ENCODE measurements at regions not wholly inside any gene's neighbourhood (a gene's known extent, or its start where the extent isn't known, plus 50 kb on each side); places are given as distances from the start of the nearest gene placed in this dataset.

DNA sequence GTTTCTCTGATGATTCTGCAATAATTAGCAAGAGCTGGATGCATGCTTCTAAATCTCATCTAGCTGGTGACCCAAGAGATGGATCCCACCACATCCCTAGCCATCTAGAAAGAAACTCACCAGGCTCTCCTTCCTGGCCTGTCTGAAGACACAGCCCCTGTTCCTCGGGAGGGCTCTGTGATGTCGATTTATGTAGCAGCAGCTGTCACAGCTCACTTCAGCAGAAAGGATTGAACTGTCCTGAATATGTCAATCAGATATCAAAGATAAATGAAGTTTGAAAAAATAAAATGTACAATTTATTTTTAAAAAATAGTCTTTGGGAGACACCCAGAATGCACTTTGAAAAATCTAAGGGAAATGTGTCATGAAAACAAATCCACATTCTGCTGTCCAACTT, 67.3 kb upstream of the TSHZ2 start:
- TF ChIP-seq, protein P1, sequence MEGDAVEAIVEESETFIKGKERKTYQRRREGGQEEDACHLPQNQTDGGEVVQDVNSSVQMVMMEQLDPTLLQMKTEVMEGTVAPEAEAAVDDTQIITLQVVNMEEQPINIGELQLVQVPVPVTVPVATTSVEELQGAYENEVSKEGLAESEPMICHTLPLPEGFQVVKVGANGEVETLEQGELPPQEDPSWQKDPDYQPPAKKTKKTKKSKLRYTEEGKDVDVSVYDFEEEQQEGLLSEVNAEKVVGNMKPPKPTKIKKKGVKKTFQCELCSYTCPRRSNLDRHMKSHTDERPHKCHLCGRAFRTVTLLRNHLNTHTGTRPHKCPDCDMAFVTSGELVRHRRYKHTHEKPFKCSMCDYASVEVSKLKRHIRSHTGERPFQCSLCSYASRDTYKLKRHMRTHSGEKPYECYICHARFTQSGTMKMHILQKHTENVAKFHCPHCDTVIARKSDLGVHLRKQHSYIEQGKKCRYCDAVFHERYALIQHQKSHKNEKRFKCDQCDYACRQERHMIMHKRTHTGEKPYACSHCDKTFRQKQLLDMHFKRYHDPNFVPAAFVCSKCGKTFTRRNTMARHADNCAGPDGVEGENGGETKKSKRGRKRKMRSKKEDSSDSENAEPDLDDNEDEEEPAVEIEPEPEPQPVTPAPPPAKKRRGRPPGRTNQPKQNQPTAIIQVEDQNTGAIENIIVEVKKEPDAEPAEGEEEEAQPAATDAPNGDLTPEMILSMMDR (IDR thresholded peaks at IDR 0.05) = no peak
- no peak for TF ChIP-seq POLR2AphosphoS5 (IDR thresholded peaks at IDR 0.05)

Measured in esophagus muscularis mucosa (tissue), 3 donors.